IMR-90 (cell line): ENCODE measurements at regions not wholly inside any gene's neighbourhood (a gene's known extent, or its start where the extent isn't known, plus 50 kb on each side); places are given as distances from the start of the nearest gene placed in this dataset.

ENCODE experiments used
- ATAC-seq: fragments of 200-7000 bp; cut with Tn5 transposase; 2 replicates; pipeline ENCODE4 v1.9.1; 2020; ENCODE audit warnings: low read depth, mild to moderate bottlenecking, moderate library complexity
- BruUV-seq: library from RNA; stranded (reverse); fragments of 400-500 nt; replicated peaks from 2 replicates; lab custom pipeline; 2021; lab: Mats Ljungman, UMichigan
- CTCF ChIA-PET: fragments of 300-600 bp; formaldehyde crosslinking; extraction: SDS; loops from one replicate; lab custom pipeline; 2021; ENCODE audit warnings: antibody characterized with exemption; lab: Yijun Ruan, JAX
- POLR2A ChIA-PET: fragments of 300-600 bp; sonication (Branson Sonifier 250); formaldehyde crosslinking; loops from one replicate; lab custom pipeline; 2022; ENCODE audit warnings: antibody characterized with exemption; ENCODE audit not compliant: unreplicated experiment; lab: Charles Lee
- DNase-seq: peaks from one replicate; pipeline ENCODE4 v3.0.0; 2013
- H2AFZ ChIP-seq: replicated peaks from 2 replicates; pipeline ENCODE3; 2013; ENCODE audit warnings: low read length, mild to moderate bottlenecking; ENCODE audit not compliant: poor library complexity
- H2AK5ac ChIP-seq: 2 replicates; pipeline ENCODE4 v1.6.1; 2013; ENCODE audit warnings: low read depth, low read length, inconsistent platforms
- H2AK9ac ChIP-seq: replicated peaks from 2 replicates; pipeline ENCODE3; 2013; ENCODE audit warnings: mild to moderate bottlenecking, low read depth, low read length, moderate library complexity; ENCODE audit not compliant: poor library complexity
- H2BK120ac ChIP-seq: 2 replicates; pipeline ENCODE4 v1.6.1; 2013; ENCODE audit warnings: low read depth, low read length, inconsistent platforms
- H2BK15ac ChIP-seq: 3 replicates; pipeline ENCODE4 v1.6.1; 2013; ENCODE audit warnings: low read depth, low read length, inconsistent platforms
- H2BK20ac ChIP-seq: 2 replicates; pipeline ENCODE4 v1.6.1; 2013; ENCODE audit warnings: low read depth, mild to moderate bottlenecking, inconsistent platforms, low read length, moderate library complexity
- H2BK5ac ChIP-seq: 2 replicates; pipeline ENCODE4 v1.6.1; 2013; ENCODE audit warnings: mild to moderate bottlenecking, low read depth, low read length, inconsistent platforms; ENCODE audit not compliant: poor library complexity, severe bottlenecking
- H3K14ac ChIP-seq: replicated peaks from 2 replicates; pipeline ENCODE4 v1.6.1; 2013; ENCODE audit warnings: low read depth, low read length, inconsistent platforms
- H3K18ac ChIP-seq: 2 replicates; pipeline ENCODE4 v1.6.1; 2013; ENCODE audit warnings: low read depth, low read length, control low read depth
- H3K23ac ChIP-seq: 2 replicates; pipeline ENCODE4 v1.6.1; 2013; ENCODE audit warnings: low read depth, low read length, inconsistent platforms
- H3K27ac ChIP-seq: 2 replicates; pipeline ENCODE4 v1.5.1; 2013; ENCODE audit warnings: mild to moderate bottlenecking, control low read depth, low read length; ENCODE audit not compliant: insufficient read depth
- H3K27me3 ChIP-seq: 2 replicates; pipeline ENCODE4 v1.6.1; 2013; ENCODE audit warnings: low read length; ENCODE audit not compliant: control insufficient read depth, insufficient read depth
- H3K36me3 ChIP-seq: 2 replicates; pipeline ENCODE4 v1.6.1; 2013; ENCODE audit warnings: low read length, mixed read lengths; ENCODE audit not compliant: control insufficient read depth, insufficient read depth
- H3K4ac ChIP-seq: 2 replicates; pipeline ENCODE4 v1.6.1; 2013; ENCODE audit warnings: low read depth, low read length, inconsistent platforms
- H3K4me1 ChIP-seq: 2 replicates; pipeline ENCODE4 v1.6.1; 2013; ENCODE audit warnings: low read length, mixed read lengths; ENCODE audit not compliant: control insufficient read depth, insufficient read depth
- H3K4me2 ChIP-seq: 2 replicates; pipeline ENCODE4 v1.6.1; 2013; ENCODE audit warnings: low read depth, mild to moderate bottlenecking, control low read depth, low read length, moderate library complexity
- H3K4me3 ChIP-seq: 2 replicates; pipeline ENCODE4 v1.5.1; 2013; ENCODE audit warnings: low read depth, mild to moderate bottlenecking, control low read depth, low read length, moderate library complexity; ENCODE audit not compliant: insufficient read depth
- H3K56ac ChIP-seq: 2 replicates; pipeline ENCODE4 v1.6.1; 2013; ENCODE audit warnings: low read length, inconsistent platforms; ENCODE audit not compliant: insufficient read depth; ENCODE audit errors: extremely low read depth
- H3K79me1 ChIP-seq, 2 experiments: 2 replicates each; pipeline ENCODE4 v1.6.1; 2013; ENCODE audit warnings: low read length in 2 of 2, inconsistent platforms in 1 of 2, low read depth in 1 of 2
- H3K9ac ChIP-seq: 2 replicates; pipeline ENCODE4 v1.6.1; 2013; ENCODE audit warnings: low read depth, low read length, control low read depth
- H3K9me1 ChIP-seq: 2 replicates; pipeline ENCODE4 v1.6.1; 2013; ENCODE audit warnings: low read length, inconsistent platforms; ENCODE audit not compliant: insufficient read depth
- H3K9me3 ChIP-seq: 2 replicates; pipeline ENCODE4 v1.6.1; 2013; ENCODE audit warnings: low read length; ENCODE audit not compliant: control insufficient read depth, insufficient read depth
- H4K20me1 ChIP-seq: 2 replicates; pipeline ENCODE4 v1.6.1; 2013; ENCODE audit warnings: low read length, inconsistent platforms; ENCODE audit not compliant: insufficient read depth
- H4K5ac ChIP-seq: 2 replicates; pipeline ENCODE4 v1.6.1; 2013; ENCODE audit warnings: mild to moderate bottlenecking, low read depth, low read length, control low read depth
- H4K8ac ChIP-seq, 2 experiments: 2 replicates each; pipeline ENCODE4 v1.6.1; 2013; ENCODE audit warnings: low read depth in 2 of 2, low read length in 2 of 2, control low read depth in 1 of 2, inconsistent platforms in 1 of 2
- H4K91ac ChIP-seq: 2 replicates; pipeline ENCODE4 v1.6.1; 2013; ENCODE audit warnings: low read depth, low read length, inconsistent platforms; ENCODE audit not compliant: insufficient read depth
- BHLHE40 ChIP-seq: fragments of 150-350 bp; IDR thresholded peaks from 2 replicates; pipeline ENCODE4 v1.6.1; 2016; ENCODE audit warnings: mild to moderate bottlenecking, low read depth, low read length
- FOS ChIP-seq: fragments of 150-350 bp; IDR thresholded peaks from 2 replicates; pipeline ENCODE4 v1.6.1; 2016; ENCODE audit warnings: low read depth, low read length
- MAFK ChIP-seq: IDR thresholded peaks from 2 replicates; pipeline ENCODE4 v1.6.1; 2012; ENCODE audit warnings: low read depth, low read length, improper control_type of control experiment
- MAZ ChIP-seq: IDR thresholded peaks from 2 replicates; pipeline ENCODE4 v1.6.1; 2012; ENCODE audit warnings: low read depth, mild to moderate bottlenecking, low read length, improper control_type of control experiment, moderate library complexity, borderline replicate concordance
- MXI1 ChIP-seq: IDR thresholded peaks from 2 replicates; pipeline ENCODE4 v1.6.1; 2012; ENCODE audit warnings: low read depth, mild to moderate bottlenecking, low read length, moderate library complexity, borderline replicate concordance
- NFE2L2 ChIP-seq: fragments of 150-350 bp; IDR thresholded peaks from 2 replicates; pipeline ENCODE4 v1.6.1; 2016; ENCODE audit warnings: low read depth, mild to moderate bottlenecking, low read length
- RAD21 ChIP-seq: IDR thresholded peaks from 2 replicates; pipeline ENCODE4 v1.6.1; 2012; ENCODE audit warnings: low read length, improper control_type of control experiment
- RCOR1 ChIP-seq: IDR thresholded peaks from 2 replicates; pipeline ENCODE4 v1.6.1; 2012; ENCODE audit warnings: mild to moderate bottlenecking, low read length, improper control_type of control experiment; ENCODE audit not compliant: insufficient replicate concordance
- RFX5 ChIP-seq: IDR thresholded peaks from 2 replicates; pipeline ENCODE4 v1.8.0; 2012; ENCODE audit warnings: low read depth, mild to moderate bottlenecking, low read length, moderate library complexity
- SMC3 ChIP-seq: fragments of 150-350 bp; IDR thresholded peaks from 2 replicates; pipeline ENCODE4 v1.6.1; 2016; ENCODE audit warnings: low read depth, mild to moderate bottlenecking, antibody characterized with exemption, low read length, moderate library complexity
- WGBS, 2 experiments: methylation state at CpG; one replicate each; pipeline versions ENCODE4 v1.1.5 to v1.1.7; 2013; ENCODE audit warnings: missing lambda C conversion rate in 2 of 2; ENCODE audit not compliant: insufficient read length in 1 of 2; ENCODE audit errors: extremely low coverage in 2 of 2; 5-methylcytosine and 5-hydroxymethylcytosine counted together
- dilution Hi-C: fragments of 300-500 bp; cut with HindIII; formaldehyde crosslinking; loops from one replicate; pipeline ENCODE4 v1.14.3; 2018; ENCODE audit warnings: low sequenced_read_pairs; ENCODE audit not compliant: unreplicated experiment
- in situ Hi-C: fragments of 300-500 bp; cut with MboI; formaldehyde crosslinking; loops from 3 replicates; pipeline ENCODE4 v1.14.3; 2019; ENCODE audit warnings: low sequenced_read_pairs, inconsistent platforms, mixed read lengths
- intact Hi-C: fragments of 100-400 bp; cut with micrococcal nuclease; formaldehyde crosslinking; loops from 2 replicates; pipeline ENCODE4 v1.10.0; 2022
- TF ChIP-seq, protein P1 (sequence below): conservative IDR thresholded peaks from 2 replicates; pipeline ENCODE4 v1.5.1; 2012; ENCODE audit warnings: mild to moderate bottlenecking, low read depth, low read length, improper control_type of control experiment

DNA sequence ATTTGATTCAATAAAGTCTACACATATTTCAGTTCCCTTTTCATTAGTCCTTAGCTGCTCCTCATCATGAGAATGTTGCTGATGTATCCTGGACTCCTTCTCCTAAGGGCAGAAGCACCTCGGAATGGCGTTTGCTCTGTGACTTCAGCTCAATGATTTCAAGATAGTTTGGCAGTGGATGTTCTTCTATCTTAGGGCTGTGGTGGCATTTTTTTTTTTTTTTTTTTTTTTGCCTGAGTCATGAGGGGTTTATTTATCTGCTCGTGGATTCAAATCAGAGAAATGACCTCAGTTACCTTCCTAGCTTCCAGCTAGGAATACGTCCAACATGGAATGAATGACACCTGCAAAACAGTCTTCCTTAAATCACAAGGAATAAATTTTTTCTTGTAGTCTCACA, 220.0 kb upstream of the ZBED5 start:
- Histone ChIP-seq H3K79me1 (no peaks in the 10 kb centered on the region), H3K4me2 (no peak overlapping the region), H4K5ac (no peak overlapping the region), H3K56ac (no peak overlapping the region), H2BK15ac (no peak overlapping the region), H3K4me3 (no peak overlapping the region), H2AK5ac (no peak overlapping the region), H3K18ac (no peak overlapping the region), H2AK9ac (no peak overlapping the region), H3K9me3 (no peaks in the 10 kb centered on the region), H2BK120ac (no peak overlapping the region), H3K9ac (no peak overlapping the region), H4K91ac (no peak overlapping the region), H2BK20ac (no peak overlapping the region), H2AFZ (no peak overlapping the region), H4K20me1 (no peaks in the 10 kb centered on the region; the same call in 1 of the 2 replicates), H3K27me3 (peaks cover 65% of the 10 kb centered on the region), H2BK5ac (no peak overlapping the region), H3K9me1 (no peaks in the 10 kb centered on the region), H4K8ac (no peak overlapping the region), H3K36me3 (no peaks in the 10 kb centered on the region), H3K23ac (no peak overlapping the region), H3K4me1 (no peaks in the 10 kb centered on the region), H3K14ac (no peak overlapping the region), H3K4ac (no peak overlapping the region), H3K27ac (no peak overlapping the region)
- intact Hi-C loops (loop anchor here (1.0 to 5.0 kb wide), 2 partner anchors 50 to 146 kb away; no protein-coding TSS in a partner anchor), in situ Hi-C loops (no loop called here), dilution Hi-C loops (no loop called here)
- no CpG with 5 or more reads among the region's 4 CpGs for WGBS, 2 experiments
- ATAC-seq (no peak; the same call in 1 of the 2 replicates), DNase-seq (no peak)
- no TSS peak for BruUV-seq
- TF ChIP-seq MXI1, result no peak
- TF ChIP-seq MAFK, result no peak
- no peak for TF ChIP-seq RFX5
- TF ChIP-seq MAZ, result no peak
- no peak for TF ChIP-seq RCOR1
- no peak for TF ChIP-seq BHLHE40
- TF ChIP-seq FOS, result no peak
- TF ChIP-seq, protein P1, sequence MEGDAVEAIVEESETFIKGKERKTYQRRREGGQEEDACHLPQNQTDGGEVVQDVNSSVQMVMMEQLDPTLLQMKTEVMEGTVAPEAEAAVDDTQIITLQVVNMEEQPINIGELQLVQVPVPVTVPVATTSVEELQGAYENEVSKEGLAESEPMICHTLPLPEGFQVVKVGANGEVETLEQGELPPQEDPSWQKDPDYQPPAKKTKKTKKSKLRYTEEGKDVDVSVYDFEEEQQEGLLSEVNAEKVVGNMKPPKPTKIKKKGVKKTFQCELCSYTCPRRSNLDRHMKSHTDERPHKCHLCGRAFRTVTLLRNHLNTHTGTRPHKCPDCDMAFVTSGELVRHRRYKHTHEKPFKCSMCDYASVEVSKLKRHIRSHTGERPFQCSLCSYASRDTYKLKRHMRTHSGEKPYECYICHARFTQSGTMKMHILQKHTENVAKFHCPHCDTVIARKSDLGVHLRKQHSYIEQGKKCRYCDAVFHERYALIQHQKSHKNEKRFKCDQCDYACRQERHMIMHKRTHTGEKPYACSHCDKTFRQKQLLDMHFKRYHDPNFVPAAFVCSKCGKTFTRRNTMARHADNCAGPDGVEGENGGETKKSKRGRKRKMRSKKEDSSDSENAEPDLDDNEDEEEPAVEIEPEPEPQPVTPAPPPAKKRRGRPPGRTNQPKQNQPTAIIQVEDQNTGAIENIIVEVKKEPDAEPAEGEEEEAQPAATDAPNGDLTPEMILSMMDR, result no peak
- TF ChIP-seq NFE2L2, result no peak
- no peak for TF ChIP-seq RAD21
- no peak for TF ChIP-seq SMC3
- POLR2A ChIA-PET, result no interaction called here
- CTCF ChIA-PET, result interaction anchor here (0.6 to 1.7 kb wide), 12 partner anchors 21 to 709 kb away, joined by 3 to 7 read pairs (median 4); no protein-coding TSS in a partner anchor
